GM19468 (cell line): ENCODE measurements at regions not wholly inside any gene's neighbourhood (a gene's known extent, or its start where the extent isn't known, plus 50 kb on each side); places are given as distances from the start of the nearest gene placed in this dataset.

ENCODE experiments used
- ATAC-seq: cut with Tn5 transposase; IDR thresholded peaks from one replicate; pipeline ENCODE4 v1.9.1; 2021; ENCODE audit warnings: mild to moderate bottlenecking, moderate library complexity, moderate number of reproducible peaks; ENCODE audit not compliant: unreplicated experiment; ENCODE audit errors: extremely low read depth

GRCh38 chr5:45189481-45189880 lies 380.7 kb downstream of the MRPS30 start:
- no peak for ATAC-seq

GRCh38 chr5:45195026-45195425 lies 386.3 kb downstream of the MRPS30 start:
- no peak for ATAC-seq
